B cell (primary cell): ENCODE measurements at regions not wholly inside any gene's neighbourhood (a gene's known extent, or its start where the extent isn't known, plus 50 kb on each side); places are given as distances from the start of the nearest gene placed in this dataset.

Source experiments
- ATAC-seq: fragments of 200-7000 bp; cut with Tn5 transposase; one replicate; pipeline ENCODE4 v1.10.0; 2021; ENCODE audit warnings: low read depth, mild to moderate bottlenecking, moderate number of reproducible peaks, moderate library complexity
- CTCF ChIA-PET: fragments of 350-600 bp; sonication (Branson Sonifier 250); formaldehyde crosslinking; loops from one replicate; lab custom pipeline; 2021; ENCODE audit warnings: antibody characterized with exemption, inconsistent platforms; lab: Charles Lee
- POLR2A ChIA-PET: fragments of 350-600 bp; sonication (Branson Sonifier 250); formaldehyde crosslinking; loops from one replicate; lab custom pipeline; 2021; ENCODE audit warnings: antibody characterized with exemption; lab: Charles Lee
- DNase-seq: peaks from one replicate; pipeline ENCODE4 v3.0.0; 2013
- H2AFZ ChIP-seq: 2 replicates; pipeline ENCODE4 v1.6.1; 2012; ENCODE audit warnings: mild to moderate bottlenecking, low read depth, low read length; ENCODE audit not compliant: insufficient read depth, poor library complexity, severe bottlenecking
- H3K27ac ChIP-seq, 2 donors: 1 replicate in 1 of 2; 2 replicates in 1 of 2; pipeline ENCODE4 v1.5.1; 2012 to 2013; ENCODE audit warnings: low read length in 2 of 2, mild to moderate bottlenecking in 2 of 2, moderate library complexity in 1 of 2
- H3K27me3 ChIP-seq, 4 experiments: fragments of 200-600 bp in 1 of 4; sonication (generic) in 1 of 4; replicated peaks in 1 of 4; 1 replicate in 2 of 4; 2 replicates in 2 of 4; pipeline versions ENCODE4 v1.6.1 to v1.7.0; 2013 to 2016; ENCODE audit warnings: low read length in 3 of 4, mild to moderate bottlenecking in 2 of 4, mixed read lengths in 1 of 4, moderate library complexity in 1 of 4; ENCODE audit not compliant: insufficient read depth in 4 of 4, control insufficient read depth in 3 of 4; ENCODE audit errors: control extremely low read depth in 1 of 4
- H3K36me3 ChIP-seq, 2 experiments: replicated peaks in 1 of 2; 1 replicate in 1 of 2; 2 replicates in 1 of 2; pipeline versions ENCODE4 v1.6.1 to v1.7.1; 2013; ENCODE audit warnings: low read length in 1 of 2; ENCODE audit not compliant: insufficient read depth in 2 of 2, control insufficient read depth in 1 of 2; ENCODE audit errors: control extremely low read depth in 1 of 2, extremely low read depth in 1 of 2
- H3K4me1 ChIP-seq, 2 donors: fragments of 200-600 bp in 1 of 2; sonication (generic) in 1 of 2; 1 replicate in 1 of 2; 2 replicates in 1 of 2; pipeline versions ENCODE4 v1.5.1 to v1.6.1; 2013 to 2017; ENCODE audit warnings: low read length in 2 of 2; ENCODE audit not compliant: control insufficient read depth in 2 of 2, insufficient read depth in 2 of 2
- H3K4me2 ChIP-seq: replicated peaks from 2 replicates; pipeline ENCODE3; 2012; ENCODE audit warnings: mild to moderate bottlenecking, low read depth, low read length; ENCODE audit not compliant: poor library complexity, severe bottlenecking
- H3K4me3 ChIP-seq, 5 experiments: fragments of 200-600 bp in 1 of 5; sonication (generic) in 1 of 5; 1 replicate in 3 of 5; 2 replicates in 2 of 5; pipeline versions ENCODE4 v1.5.1 to v1.7.0; 2011 to 2016; ENCODE audit warnings: low read length in 4 of 5, mild to moderate bottlenecking in 4 of 5, low read depth in 2 of 5, control low read depth in 1 of 5, moderate library complexity in 1 of 5; ENCODE audit not compliant: insufficient read depth in 1 of 5; ENCODE audit errors: control extremely low read depth in 1 of 5, extremely low read depth in 1 of 5
- H3K79me2 ChIP-seq: fragments of 200-600 bp; sonication (generic); one replicate; pipeline ENCODE4 v1.6.0; 2016; ENCODE audit warnings: low read length; ENCODE audit not compliant: control insufficient read depth, insufficient read depth
- H3K9ac ChIP-seq: fragments of 200-600 bp; sonication (generic); 2 replicates; pipeline ENCODE4 v1.6.1; 2017; ENCODE audit warnings: mild to moderate bottlenecking, low read length, moderate library complexity
- H3K9me3 ChIP-seq, 3 donors: one replicate each; pipeline versions ENCODE4 v1.6.1 to v1.7.1; 2013; ENCODE audit warnings: low read length in 2 of 3; ENCODE audit not compliant: control insufficient read depth in 2 of 3, insufficient read depth in 1 of 3; ENCODE audit errors: control extremely low read depth in 1 of 3
- H4K20me1 ChIP-seq: 2 replicates; pipeline ENCODE4 v1.6.0; 2012; ENCODE audit warnings: mild to moderate bottlenecking, low read length; ENCODE audit not compliant: insufficient read depth, control insufficient read depth, poor library complexity, severe bottlenecking
- H3K27ac Mint-ChIP-seq: one replicate; pipeline ENCODE4 v1.8.0; 2021; ENCODE audit warnings: mixed read lengths
- H3K27me3 Mint-ChIP-seq: one replicate; pipeline ENCODE4 v1.8.0; 2021; ENCODE audit warnings: mixed read lengths
- H3K4me1 Mint-ChIP-seq: one replicate; pipeline ENCODE4 v1.8.0; 2021; ENCODE audit warnings: mixed read lengths
- H3K4me3 Mint-ChIP-seq: one replicate; pipeline ENCODE4 v1.8.0; 2021; ENCODE audit warnings: mixed read lengths
- H3K9me3 Mint-ChIP-seq: one replicate; pipeline ENCODE4 v1.8.0; 2022; ENCODE audit warnings: mixed read lengths; ENCODE audit not compliant: insufficient read depth
- CTCF ChIP-seq: fragments of 200-600 bp; IDR thresholded peaks from one replicate; pipeline ENCODE4 v1.8.0; 2022; ENCODE audit warnings: antibody characterized with exemption, mild to moderate bottlenecking
- EZH2 ChIP-seq: IDR thresholded peaks from 2 replicates; pipeline ENCODE4 v1.6.1; 2012; ENCODE audit warnings: borderline replicate concordance, low read depth, mild to moderate bottlenecking, moderate library complexity, low read length; ENCODE audit not compliant: insufficient read depth, poor library complexity, severe bottlenecking
- WGBS: methylation state at CpG from one replicate; pipeline ENCODE4 v1.1.5; 2013; ENCODE audit warnings: missing lambda C conversion rate; ENCODE audit not compliant: insufficient coverage; 5-methylcytosine and 5-hydroxymethylcytosine counted together
- intact Hi-C: fragments of 100-400 bp; cut with micrococcal nuclease; formaldehyde crosslinking; loops from one replicate; pipeline ENCODE4 v1.10.0; 2022

DNA sequence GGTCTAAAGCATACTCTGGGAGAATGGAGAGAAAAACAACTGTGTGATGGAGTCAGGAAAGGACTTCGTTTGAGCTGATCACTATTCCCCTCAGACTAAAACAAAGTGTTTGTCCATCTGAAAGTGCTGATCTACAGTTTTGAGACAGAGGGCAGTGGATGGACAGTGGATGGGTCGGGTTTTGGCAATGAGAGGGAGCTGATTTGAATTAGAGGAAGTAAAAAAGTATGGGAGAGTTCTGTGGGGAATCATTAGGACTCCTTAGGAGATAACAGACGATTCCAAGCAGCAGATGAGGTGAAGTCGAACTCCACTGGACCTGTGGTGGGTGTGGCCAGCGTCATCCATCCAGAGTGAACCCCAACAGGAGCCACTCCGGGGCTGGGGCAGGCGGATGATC lies 62.3 kb downstream of the PTGS2 start:
- Histone ChIP-seq H3K79me2 (no peaks in the 10 kb centered on the region), H3K4me3 (no peak overlapping the region), H3K9me3 (no peaks in the 10 kb centered on the region), H3K27ac (no peak overlapping the region), H3K27me3 (no peaks in the 10 kb centered on the region), H3K9ac (no peak overlapping the region), H2AFZ (peak overlapping the region; percentile 6), H3K4me2 (peak overlapping the region; percentile 74), H3K4me1 (peaks cover 8 to 12% of the 10 kb centered on the region in 2 donors), H4K20me1 (no peaks in the 10 kb centered on the region), H3K36me3 (no peaks in the 10 kb centered on the region)
- Mint-ChIP-seq H3K9me3 (no peaks in the 10 kb centered on the region), H3K4me1 (peaks cover 13% of the 10 kb centered on the region), H3K27ac (no peak overlapping the region), H3K4me3 (peak overlapping the region; percentile 36), H3K27me3 (peaks cover 2% of the 10 kb centered on the region)
- DNase-seq (peak; percentile 2), ATAC-seq (no peak)
- intact Hi-C loops = no loop called here
- ChIA-PET POLR2A (no interaction called here), CTCF (no interaction called here)
- TF ChIP-seq CTCF (no peak), EZH2 (no peak)
- 17% methylated on average over 3 of the region's 7 CpGs for WGBS

GRCh38 chr1:186616511-186616910 lies 63.7 kb downstream of the PTGS2 start:
- intact Hi-C loops = no loop called here
- H3K9me3 Mint-ChIP-seq = no peaks in the 10 kb centered on the region
- Histone ChIP-seq H3K4me3 (no peak overlapping the region), H3K9me3 (no peaks in the 10 kb centered on the region), H3K9ac (no peak overlapping the region), H3K27ac (no peak overlapping the region), H2AFZ (no peak overlapping the region), H3K79me2 (no peaks in the 10 kb centered on the region), H3K4me2 (no peak overlapping the region), H4K20me1 (no peaks in the 10 kb centered on the region), H3K27me3 (no peaks in the 10 kb centered on the region), H3K4me1 (peaks cover 8 to 12% of the 10 kb centered on the region in 2 donors), H3K36me3 (no peaks in the 10 kb centered on the region)
- no peak overlapping the region for H3K4me3 Mint-ChIP-seq
- H3K27me3 Mint-ChIP-seq = no peaks in the 10 kb centered on the region
- TF ChIP-seq EZH2 = no peak
- no peak for TF ChIP-seq CTCF
- ATAC-seq (no peak), DNase-seq (no peak)
- H3K4me1 Mint-ChIP-seq = peaks cover 13% of the 10 kb centered on the region
- no peak overlapping the region for H3K27ac Mint-ChIP-seq
- POLR2A ChIA-PET = no interaction called here
- CTCF ChIA-PET = no interaction called here
